Nucleus accumbens (tissue), 56 donors: ENCODE measurements at regions not wholly inside any gene's neighbourhood (a gene's known extent, or its start where the extent isn't known, plus 50 kb on each side); places are given as distances from the start of the nearest gene placed in this dataset.
A peak's percentile ranks its signal among the peaks of the same experiment; 100 is the strongest.
"Not testable (repeated sequence)": the region's sequence is repeated elsewhere in the genome, so short reads cannot be mapped to it uniquely, and the experiment has no call there.

ENCODE experiments used
- DNase-seq, 56 donors: peaks; one replicate each; lab custom pipeline; 2025; lab: John Stamatoyannopoulos, UW

DNA sequence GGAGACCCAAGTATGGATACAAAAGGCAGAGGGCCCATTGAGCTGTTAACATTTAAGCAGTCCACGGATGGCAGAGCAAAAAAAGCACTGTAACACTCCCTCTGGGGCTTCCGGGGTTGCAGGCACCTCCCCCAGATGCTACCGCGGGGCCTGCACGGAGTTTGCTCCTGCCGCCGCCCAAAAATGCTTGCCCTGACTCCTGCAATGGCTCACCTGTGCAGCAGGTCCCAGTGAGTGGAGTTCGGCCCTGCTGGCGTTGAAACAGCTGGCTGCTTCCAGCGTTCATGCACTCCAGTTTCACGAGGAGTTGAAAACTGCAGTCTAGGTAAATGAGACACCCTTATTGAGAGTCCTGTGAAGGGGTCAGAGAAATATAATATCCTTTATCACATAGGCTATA lies 832.8 kb downstream of the NCAM2 start:
- no peak for DNase-seq

DNA sequence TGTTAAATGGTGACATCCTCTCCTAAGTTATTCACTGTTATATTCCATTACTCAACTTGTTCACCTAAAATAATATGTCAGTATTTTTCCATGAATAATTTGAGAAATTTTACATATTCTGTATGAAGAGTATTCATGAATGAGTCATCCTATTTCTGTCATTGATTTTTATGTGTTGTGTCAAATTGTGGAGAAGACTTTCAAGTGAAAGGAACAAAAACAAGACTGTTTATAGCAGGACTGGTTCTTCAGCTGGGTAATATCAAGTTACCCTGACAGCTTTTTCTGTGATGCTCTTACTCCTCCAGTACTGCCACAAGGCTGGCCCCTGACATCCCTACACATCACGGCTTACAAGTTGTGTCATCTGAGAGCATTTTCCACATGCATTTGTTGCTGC lies 847.7 kb downstream of the NCAM2 start:
- DNase-seq, result no peak

DNA sequence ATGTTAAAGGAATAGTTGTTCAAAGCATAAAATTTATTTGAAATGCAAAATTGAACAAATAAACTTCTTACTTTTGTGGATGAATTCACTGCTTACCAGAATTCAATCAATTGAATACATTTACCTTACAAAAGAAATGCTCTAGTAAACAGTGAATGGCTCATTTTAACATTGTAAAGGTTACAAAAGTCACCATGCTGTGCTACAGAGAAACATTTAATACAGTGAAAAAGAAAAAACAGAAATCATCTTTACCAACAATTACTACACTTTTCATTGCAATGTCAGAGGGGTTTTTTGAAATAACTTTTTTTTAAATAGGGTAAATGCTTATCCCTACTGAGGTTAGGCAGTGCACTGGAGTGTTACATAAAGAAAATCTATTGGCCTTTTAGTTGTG lies 853.0 kb downstream of the NCAM2 start:
- no peak for DNase-seq

DNA sequence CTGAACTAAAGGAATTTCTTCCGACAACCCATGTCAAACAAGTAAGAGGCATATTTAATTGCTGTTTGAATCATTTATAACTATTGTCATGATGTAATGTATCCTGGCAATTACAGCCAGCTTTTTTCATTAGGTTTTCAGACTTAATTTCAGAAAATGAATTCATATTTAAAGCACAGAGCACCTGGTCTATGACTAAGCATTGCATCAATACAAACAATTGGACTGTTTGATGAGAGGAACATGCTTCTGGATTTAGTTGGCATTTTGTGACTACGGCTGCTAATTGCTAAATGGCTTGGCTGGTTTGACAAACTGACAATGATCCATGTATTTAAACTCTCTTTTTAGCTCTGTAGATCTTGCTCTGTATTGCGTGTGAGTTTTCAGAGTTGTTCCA lies 853.4 kb downstream of the NCAM2 start:
- DNase-seq, result no peak

DNA sequence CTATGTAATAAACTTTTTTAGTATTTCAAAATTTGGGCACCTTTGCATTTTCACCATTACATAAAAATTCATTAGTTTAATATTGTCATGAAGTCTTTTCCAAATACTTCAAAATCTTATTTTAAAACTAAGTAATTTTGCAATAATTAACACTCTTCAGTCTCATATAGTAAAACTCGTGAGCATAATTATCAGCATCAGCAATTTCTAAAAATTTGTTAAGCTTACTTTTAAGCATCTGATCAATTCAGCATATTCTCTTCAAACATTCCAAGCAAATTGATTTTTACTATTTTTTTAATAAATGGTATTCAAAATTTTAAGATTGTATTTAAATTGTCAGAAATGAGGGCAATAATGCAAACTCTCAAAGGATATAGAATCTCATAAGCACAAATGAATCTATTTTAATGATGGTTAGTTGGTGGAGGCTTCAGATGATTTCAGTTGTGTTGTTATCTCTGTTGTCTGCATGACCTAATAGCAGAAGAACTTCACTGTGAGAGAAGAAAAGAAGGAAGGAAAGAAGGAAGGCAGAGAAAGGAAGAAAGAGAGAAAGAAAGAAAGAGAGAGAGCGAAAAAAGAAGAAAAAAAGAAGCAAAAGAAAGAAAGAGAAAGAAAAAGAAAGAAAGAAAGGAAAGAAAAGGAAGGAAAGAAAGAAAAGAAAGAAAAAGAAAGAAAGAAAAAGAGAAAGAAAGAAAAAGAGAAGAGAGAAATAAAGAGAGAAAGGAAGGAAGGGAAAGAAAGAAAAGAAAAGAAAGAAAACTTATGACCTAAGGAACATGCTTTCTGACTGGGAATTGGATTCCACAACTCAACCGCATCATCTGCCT lies 860.5 kb downstream of the NCAM2 start:
- no peak for DNase-seq

DNA sequence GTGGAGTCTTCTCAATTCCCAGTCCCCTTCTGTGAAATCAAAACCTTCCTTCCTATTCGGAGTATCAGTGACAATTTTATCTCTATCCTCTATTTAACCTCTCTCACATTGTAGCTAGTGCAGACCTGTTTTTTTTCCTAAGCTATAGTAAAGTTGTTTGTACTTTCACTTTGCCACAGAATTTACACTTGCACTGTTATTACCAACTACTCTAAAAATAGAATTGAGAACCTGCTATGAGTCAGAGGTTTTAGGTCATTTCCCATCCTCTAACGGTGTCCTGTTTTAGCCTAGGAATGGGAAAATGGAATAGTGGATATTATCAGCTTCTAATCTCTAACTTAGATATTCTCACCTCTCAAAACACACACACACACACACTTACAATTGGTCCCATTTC lies 862.7 kb downstream of the NCAM2 start:
- DNase-seq, result no peak

DNA sequence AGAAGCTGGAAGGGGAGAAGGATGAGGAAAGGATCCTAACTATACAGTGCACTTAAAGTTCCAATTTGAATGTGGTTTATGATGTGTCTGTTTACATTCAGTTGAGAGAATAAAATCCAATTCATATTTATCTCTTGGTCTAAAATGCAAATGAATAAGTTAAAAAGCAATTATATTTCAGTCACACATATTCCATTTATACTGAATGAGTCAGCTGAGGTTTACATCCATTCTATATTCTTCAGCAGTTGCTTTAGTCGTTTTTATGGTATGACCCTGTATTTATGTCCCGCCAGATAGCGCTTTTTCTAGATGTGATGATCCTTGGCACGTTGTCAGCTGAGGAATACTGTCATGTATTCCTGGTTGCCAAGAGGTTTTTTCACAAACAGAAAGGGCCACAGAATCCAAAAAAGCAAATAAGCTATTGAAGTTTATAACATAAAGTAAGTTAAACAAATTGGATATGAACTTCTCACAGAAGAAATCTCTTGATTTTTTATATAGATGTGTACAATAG lies 866.2 kb downstream of the NCAM2 start:
- DNase-seq, result no peak

DNA sequence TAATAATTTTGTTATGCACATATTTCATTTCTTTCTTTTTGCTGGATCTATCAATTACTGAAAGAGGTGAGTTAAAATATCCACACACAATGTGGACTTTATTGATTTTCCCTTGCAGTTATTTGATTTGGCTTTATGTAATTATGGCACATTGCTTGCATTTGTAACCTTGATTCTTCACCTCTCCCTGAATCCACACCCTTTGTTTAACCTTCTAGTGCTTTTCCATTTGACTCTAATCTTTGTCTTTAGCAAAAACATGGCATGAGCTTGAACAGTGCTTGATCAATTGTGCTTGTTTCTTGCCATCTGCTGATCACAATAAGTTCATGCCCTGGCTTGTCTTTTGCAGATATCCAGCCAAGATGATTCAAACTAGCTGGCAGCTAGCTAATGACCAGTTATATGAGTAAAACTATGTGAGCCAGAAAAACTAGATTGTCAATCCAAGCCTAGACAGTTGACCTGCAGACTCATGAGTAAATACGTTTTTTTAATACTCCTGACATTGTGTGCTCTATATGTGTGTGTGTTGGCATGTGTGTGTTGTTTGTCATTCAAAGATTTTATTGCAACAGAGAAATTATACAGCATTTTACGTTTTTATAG lies 899.2 kb downstream of the NCAM2 start:
- no peak for DNase-seq

DNA sequence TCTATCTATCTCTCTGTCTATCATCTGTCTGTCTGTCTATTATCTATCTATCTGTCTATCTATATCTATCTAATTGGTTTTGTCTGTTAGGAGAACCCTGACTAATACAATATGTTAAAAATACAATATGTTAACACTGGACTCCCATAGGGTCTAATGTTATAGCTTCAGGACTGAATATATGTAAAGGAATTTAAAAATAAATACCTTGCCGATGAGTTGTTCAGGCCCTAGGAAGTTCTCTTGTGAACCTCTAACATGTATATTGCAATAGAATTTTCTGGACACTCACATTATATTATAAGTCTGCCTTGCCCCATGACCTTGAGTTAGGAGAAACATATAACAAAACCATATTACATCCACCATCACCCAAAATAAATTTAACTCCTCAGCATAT lies 900.6 kb downstream of the NCAM2 start:
- DNase-seq, result no peak

DNA sequence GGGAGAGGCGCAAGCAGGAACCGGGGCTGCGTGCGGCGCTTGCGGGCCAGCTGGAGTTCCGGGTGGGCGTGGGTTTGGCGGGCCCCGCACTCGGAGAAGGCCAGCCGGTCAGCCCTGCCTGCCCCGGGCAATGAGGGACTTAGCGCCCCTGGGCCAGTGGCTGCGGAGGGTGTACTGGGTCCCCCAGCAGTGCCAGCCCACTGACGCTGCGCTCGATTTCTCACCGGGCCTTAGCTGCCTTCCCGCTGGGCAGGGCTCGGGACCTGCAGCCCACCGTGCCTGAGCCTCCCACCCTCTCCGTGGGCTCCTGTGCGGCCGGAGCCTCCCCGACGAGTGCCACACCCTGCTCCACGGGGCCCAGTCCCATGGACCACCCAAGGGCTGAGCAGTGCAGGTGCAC lies 904.2 kb downstream of the NCAM2 start:
- DNase-seq, result not testable (repeated sequence)

DNA sequence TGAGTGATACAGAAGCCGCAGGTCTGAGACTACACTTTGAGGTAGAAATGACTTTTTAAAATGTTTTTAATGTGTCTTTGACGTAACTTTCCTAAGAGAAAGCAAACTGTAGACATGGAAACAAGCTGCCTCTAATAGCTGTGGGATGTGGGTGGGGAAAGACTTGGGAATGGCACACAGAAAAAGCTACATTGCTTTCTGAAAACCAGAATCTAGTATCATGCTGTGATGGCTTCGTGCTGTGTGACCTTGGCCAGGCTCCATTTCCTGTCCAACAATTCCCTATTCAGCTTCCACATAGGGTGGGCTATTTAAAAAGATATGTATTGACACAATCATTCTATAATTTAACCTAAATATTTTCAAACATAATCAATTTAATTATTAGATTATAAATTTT lies 909.1 kb downstream of the NCAM2 start:
- DNase-seq, result no peak

DNA sequence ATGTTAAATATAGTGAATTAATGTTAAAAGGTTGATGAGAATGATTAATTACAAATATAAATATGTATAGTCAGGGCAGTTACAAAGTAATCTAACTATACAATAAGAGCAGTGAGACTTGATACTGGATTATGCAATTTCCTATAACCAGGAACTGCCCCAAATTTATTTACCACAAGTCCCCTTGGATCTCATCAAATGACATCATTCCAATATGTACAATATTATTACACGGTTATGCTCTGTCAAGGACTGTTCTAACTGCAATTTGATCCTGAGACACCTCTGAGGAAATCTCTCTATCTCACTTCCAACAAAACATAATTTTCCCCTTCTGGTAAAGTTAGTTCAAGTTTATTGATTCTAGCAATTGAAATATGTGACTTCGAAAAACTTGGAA lies 917.6 kb downstream of the NCAM2 start:
- no peak for DNase-seq

DNA sequence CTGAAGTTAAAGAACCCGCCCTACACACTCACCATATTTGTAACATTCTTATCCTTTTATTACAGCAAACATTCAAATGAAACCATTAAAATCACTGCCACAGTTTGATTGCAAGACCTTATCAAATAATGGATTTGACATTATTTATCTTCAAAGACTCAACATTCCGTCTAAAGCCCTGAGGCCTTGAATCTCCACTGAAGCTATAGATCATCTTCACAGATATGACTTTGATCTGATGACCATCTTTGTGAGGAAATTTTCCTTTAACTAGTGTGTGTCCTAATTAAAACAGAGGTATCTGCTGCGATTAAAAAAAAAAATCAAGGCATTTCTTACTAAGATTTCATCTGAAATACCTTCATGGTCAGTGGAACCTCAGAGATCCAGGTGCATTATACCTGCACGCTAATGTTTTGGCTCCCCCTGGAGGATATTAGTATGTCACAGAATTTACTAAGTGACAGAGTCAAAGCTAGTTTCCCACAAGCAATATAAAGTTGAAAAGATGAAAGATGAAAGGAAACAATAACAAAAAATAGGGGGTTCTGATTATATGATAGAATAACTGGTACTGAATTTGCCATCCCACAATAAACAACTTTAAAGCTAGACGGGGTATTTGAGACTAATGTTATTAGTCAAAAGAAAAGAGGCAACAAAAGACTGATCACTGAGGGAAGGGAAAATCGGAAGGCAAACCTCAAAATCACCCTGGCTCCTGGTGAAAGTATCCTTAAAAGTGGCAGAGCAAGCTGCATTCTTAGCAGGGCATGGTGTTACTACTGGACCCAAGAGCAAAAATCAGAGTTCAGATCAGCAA lies 923.4 kb downstream of the NCAM2 start:
- no peak for DNase-seq

DNA sequence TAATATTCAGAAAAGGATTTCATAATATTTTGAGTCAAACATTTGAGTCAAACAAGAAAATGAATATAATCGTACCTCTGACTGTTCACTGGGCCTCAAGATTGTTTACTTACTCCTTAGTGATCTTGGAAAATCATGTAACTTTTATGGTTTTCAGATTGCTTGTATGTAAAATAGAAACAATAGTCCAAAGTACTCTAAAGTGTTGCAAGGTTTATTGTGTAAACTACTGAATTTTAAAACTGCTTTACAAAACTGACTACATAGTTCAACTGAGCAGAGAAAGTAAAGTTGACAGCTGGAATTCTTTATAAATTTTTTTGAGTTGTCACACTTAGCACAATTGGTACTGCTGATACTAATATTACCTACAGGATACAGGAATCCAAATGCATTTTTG lies 931.0 kb downstream of the NCAM2 start:
- DNase-seq, result no peak

DNA sequence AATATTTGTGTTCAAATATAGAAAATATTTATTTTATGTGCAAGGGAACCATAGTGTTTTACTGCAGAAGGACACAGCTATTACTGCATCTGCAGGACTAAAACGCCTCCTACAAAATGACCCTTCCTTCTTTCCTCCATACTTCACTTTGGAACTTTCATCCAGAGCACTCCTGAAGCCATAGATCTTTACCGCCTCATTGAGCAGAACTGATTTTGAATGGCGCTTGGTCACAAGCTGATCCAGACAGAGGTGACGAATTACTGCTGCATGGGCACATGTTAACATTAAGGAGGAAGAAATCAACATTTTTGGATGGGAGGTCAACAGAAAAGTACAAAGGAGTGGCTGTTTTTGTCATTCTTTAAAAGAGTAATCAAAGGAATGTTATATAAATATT lies 931.6 kb downstream of the NCAM2 start:
- DNase-seq, result no peak

DNA sequence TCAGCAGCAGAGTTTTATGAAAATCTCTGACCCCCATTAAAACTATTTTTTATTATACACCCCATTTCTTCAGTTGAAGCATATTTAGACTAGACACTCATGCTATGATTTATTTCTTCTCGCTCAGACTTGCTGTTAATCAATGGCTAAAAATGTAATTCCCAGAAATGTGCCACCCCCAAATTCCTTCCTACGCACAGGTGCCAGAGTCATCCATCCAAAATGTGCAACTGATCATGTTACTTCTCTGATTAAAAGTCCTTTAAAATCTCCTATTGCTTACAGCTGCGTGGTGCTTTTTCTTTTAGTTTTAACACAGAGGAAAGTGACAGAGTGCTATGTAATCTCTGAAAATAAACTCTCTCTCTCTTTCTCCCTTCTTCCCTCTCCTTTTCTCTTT lies 954.4 kb downstream of the NCAM2 start:
- DNase-seq, result peak in 8 of 56 donors; percentile 0 to 29 (median 4)

DNA sequence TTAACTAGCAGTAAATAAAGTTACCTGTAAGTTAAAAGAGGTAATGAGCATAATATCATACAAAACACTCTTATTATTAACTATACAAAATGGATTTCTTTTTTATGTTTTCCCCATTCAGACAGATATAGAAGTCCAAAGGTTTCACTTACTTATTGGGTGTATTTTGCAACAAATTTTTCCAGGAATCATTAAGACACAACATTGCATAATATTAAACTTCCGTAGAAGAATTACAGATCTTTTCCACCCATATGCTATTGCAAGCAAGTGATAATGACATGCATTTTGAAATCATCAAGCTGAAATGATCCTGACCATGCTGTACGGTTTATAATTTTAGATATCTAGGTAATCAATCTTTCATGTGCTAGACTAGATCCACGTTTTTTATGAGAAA lies 957.0 kb downstream of the NCAM2 start:
- DNase-seq, result no peak

DNA sequence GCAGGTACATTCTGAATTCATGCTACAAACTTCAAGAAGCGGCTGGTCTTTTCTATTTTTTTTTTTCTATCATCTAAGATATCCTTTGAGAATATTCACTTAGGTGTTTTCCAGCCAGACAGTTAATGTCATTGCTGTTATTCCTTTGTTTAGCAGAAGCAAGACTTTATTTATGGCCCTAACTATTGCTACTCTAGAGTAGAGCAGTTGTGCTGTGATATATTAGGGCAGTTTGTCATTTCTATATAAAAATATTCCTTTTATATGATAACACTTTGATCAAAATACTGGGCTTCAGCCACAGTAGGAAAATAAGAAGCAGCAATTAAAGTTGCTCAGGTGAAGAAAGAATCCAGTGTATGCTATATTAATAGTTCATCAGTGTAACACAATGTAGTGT lies 959.3 kb downstream of the NCAM2 start:
- DNase-seq, result no peak

DNA sequence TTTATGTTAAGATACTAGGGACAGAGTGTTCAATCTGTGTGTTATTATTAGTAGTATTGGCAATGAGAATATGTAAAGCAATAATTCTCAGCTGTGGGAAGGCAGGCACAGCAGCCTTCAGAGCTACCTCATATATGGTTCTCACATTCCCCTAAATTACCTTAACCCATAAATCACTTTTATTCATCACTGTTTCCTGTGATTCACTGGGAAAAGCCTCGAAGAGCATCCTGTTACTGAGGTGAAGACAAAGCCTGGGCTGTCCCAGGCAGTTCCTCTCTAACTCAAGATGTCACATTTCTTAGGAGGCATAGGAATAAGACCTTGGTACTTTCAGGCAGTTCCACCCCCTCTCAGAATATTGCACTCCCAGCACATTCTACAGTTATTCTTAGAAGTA lies 965.7 kb downstream of the NCAM2 start:
- no peak for DNase-seq

DNA sequence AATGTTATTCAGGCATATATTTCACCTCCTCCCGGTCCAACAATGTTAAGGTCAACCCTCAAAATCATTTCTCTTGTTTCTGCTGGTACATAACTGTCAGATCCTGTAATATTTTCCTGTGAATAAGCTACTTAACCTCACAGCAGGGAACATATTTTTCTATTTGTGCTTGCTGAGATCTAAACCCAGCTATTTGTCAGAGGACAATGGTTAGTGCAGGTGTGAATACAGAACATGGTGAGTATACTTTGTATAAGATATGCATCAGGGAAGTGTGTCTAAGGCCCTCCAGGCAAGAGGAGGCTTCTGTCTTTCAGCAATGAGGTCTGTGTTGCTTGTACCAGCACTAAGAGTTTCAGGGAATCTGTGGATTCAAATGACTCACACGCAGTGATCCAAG lies 970.6 kb downstream of the NCAM2 start:
- no peak for DNase-seq

DNA sequence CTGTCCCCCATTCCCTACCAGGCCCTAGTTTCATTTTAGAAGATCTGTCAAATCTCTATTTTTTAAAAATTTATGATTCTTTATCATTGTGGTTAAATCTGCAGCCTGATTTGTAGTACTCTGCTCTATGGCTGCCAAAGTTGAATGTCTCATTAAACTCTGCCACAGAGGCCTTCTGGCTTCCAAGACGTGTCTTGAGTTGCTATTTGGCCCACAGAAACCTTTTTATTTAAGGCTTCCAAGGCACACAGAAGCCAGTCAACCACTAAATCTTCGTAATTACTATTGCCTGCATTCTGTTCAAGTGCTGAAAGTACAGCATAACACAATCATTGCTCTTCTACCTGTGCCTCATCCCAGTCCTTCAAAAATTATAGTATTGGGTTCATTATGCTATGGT lies 971.0 kb downstream of the NCAM2 start:
- no peak for DNase-seq
